ENCODE measurements at regions not wholly inside any gene's neighbourhood (a gene's known extent, or its start where the extent isn't known, plus 50 kb on each side); places are given as distances from the start of the nearest gene placed in this dataset.

GRCh38 chr1:239843541-239843940 lies 248.1 kb upstream of the FMN2 start:
- Histone ChIP-seq H3K27ac (no peak overlapping the region), H3K4me3 (no peak overlapping the region)
- no peak for DNase-seq (ENCODE audit: low spot score)
- TF ChIP-seq CTCF (IDR thresholded peaks at IDR 0.05) = no peak

- no peak for TF ChIP-seq CTCF (IDR thresholded peaks at IDR 0.05)
- Histone ChIP-seq H3K27ac (no peak overlapping the region), H3K4me3 (no peak overlapping the region)
- DNase-seq (ENCODE audit: low spot score) = no peak
These were observed 246.8 kb upstream of the FMN2 start for GRCh38 chr1:239844833-239845232.

GRCh38 chr1:239854922-239855321 lies 236.8 kb upstream of the FMN2 start:
- no peak for DNase-seq (ENCODE audit: low spot score)
- no peak overlapping the region for H3K27ac ChIP-seq
- no peak overlapping the region for H3K4me3 ChIP-seq
- TF ChIP-seq CTCF (IDR thresholded peaks at IDR 0.05) = no peak

GRCh38 chr1:239856067-239856466 lies 235.6 kb upstream of the FMN2 start:
- TF ChIP-seq CTCF (IDR thresholded peaks at IDR 0.05) = no peak
- no peak overlapping the region for H3K27ac ChIP-seq
- no peak overlapping the region for H3K4me3 ChIP-seq
- DNase-seq (ENCODE audit: low spot score) = no peak

GRCh38 chr1:239856924-239857323 lies 234.8 kb upstream of the FMN2 start:
- Histone ChIP-seq H3K4me3 (no peak overlapping the region), H3K27ac (no peak overlapping the region)
- DNase-seq (ENCODE audit: low spot score) = no peak
- no peak for TF ChIP-seq CTCF (IDR thresholded peaks at IDR 0.05)

GRCh38 chr1:239858057-239858456 lies 233.6 kb upstream of the FMN2 start:
- no peak for DNase-seq (ENCODE audit: low spot score)
- Histone ChIP-seq H3K4me3 (no peak overlapping the region), H3K27ac (no peak overlapping the region)
- no peak for TF ChIP-seq CTCF (IDR thresholded peaks at IDR 0.05)

GRCh38 chr1:239858529-239858928 lies 233.2 kb upstream of the FMN2 start:
- Histone ChIP-seq H3K4me3 (no peak overlapping the region), H3K27ac (no peak overlapping the region)
- no peak for DNase-seq (ENCODE audit: low spot score)
- TF ChIP-seq CTCF (IDR thresholded peaks at IDR 0.05) = no peak
